NCI-H2196 treated with DMSO at 0.1 percent for 48 hours (cell line): ENCODE measurements at regions not wholly inside any gene's neighbourhood (a gene's known extent, or its start where the extent isn't known, plus 50 kb on each side); places are given as distances from the start of the nearest gene placed in this dataset.
"Not testable (repeated sequence)": the region's sequence is repeated elsewhere in the genome, so short reads cannot be mapped to it uniquely, and the experiment has no call there.

Source experiments
- DNase-seq: peaks from one replicate; lab custom pipeline; 2025; ENCODE audit not compliant: unreplicated experiment; lab: John Stamatoyannopoulos, UW

GRCh38 chr2:52416340-52416739 is 1351.3 kb upstream of the CHAC2 start:
- DNase-seq: no peak

DNA sequence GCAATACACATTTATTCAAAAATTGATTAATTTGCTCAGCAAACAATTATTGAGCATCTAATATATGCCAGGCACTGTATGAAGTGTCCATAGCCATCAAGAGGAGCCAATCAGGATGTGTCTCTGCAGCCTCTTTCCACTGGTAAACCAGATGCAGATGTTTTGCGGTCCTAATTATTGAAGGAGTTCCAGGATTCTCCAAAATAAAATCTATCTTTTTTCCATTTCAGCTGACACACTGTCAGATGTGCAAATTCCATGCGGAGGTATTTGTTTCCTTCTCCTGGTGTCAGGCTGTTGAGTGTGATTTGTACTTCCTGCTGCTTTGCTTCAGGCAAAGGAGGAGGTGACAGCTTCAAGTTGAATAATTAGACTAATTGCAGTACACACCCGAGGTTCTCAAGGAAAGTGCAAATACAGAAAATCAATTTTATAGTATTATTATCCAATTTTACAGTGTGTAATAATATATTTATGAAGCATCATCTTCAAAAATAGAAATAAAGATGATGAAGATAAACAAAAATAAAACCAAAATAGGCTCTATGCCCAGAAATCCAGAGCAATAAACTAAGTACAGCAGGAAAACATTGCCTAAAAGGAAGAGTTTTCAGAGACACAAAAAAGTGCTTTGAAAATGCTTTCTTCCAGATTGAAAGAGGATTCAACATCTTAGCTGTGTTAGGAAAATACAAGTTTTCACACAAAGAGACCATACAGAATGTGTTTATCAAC is 1352.9 kb upstream of the CHAC2 start:
- no peak for DNase-seq

GRCh38 chr2:52409308-52410118 is 1358.1 kb upstream of the CHAC2 start:
- not testable (repeated sequence) for DNase-seq

- no peak for DNase-seq
Measured at GRCh38 chr2:52405980-52406379, 1361.6 kb upstream of the CHAC2 start.

DNA sequence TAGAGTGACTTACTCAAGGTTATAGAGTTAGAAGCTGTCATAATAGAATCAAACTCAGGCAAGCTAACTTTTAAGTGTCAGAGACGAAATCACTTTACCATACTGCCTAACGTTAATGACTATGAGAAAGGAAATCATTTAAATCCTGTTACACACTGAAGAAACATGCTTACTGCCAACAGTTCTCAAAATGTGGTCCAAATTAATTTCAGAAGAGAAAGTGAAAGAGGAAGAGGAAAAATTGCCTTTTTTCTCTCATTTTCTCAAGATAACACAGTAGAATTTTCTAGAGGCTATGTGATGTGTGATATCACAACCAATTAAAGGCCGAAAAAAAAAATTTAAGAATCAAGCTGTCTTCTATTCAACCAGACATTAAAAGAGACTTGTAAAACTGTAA is 1362.7 kb upstream of the CHAC2 start:
- DNase-seq: no peak

DNA sequence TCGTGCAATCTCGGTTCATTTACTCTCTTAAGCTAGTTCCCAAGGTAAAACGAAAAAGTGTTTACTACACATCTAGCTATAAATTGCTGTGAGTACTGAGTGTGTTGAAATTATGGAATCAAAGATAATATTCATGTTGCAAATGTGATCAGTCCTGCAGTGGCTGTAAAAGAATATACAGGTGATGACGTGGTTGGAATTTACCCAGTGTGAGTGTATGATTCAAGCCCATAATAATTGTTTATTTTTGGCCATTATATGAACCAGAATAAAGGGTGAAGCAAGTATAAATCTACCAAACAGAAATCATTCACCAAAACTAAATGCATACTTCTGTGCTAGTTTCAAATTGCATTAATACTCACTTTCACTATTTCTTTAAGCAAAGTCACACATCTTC is 1363.6 kb upstream of the CHAC2 start:
- DNase-seq: no peak

DNA sequence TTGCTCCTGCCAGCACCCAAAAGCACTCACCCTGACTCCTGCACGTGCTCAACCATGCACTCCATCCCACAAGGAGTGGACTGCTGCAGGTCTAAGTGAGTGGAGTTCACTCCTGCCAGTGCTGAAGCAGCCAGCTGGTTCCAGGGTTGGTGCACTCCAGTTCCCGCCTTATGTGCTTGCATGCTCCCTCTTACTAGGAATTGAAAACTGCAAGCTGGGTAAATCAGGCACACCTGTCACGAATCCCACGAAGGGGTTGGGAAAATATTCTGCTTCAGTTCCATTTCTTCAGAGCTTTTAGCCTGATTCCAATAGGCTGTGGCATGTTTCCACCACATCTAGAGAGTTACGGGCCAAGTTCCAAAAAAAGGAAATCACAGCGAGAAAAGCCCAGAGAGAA is 1365.5 kb upstream of the CHAC2 start:
- no peak for DNase-seq

- no peak for DNase-seq
Measured at GRCh38 chr2:52396836-52397235, 1364.9 kb upstream of the NRXN1 start.

DNA sequence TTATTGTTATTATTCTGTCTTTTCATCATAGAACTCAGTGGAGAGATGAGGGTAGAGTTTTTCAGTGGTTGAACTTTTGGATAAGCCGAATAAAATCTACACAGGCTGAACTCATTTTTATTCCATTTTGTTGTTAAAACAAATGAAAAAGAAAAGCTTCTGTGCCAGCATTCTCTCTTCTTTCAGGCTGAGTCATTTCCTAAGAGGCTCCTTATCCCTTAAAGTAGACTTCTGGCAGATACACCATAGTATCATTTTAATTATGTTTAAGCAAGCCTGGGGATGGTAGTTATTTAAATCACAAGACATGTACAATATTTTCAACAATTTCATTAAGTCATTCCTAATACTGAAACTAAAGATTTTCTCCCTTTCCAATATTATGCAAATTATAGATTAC is 1364.0 kb upstream of the NRXN1 start:
- no peak for DNase-seq

GRCh38 chr2:52391621-52392020 is 1359.7 kb upstream of the NRXN1 start:
- no peak for DNase-seq

- DNase-seq: no peak
Measured at GRCh38 chr2:52390651-52391050, 1358.7 kb upstream of the NRXN1 start.

DNA sequence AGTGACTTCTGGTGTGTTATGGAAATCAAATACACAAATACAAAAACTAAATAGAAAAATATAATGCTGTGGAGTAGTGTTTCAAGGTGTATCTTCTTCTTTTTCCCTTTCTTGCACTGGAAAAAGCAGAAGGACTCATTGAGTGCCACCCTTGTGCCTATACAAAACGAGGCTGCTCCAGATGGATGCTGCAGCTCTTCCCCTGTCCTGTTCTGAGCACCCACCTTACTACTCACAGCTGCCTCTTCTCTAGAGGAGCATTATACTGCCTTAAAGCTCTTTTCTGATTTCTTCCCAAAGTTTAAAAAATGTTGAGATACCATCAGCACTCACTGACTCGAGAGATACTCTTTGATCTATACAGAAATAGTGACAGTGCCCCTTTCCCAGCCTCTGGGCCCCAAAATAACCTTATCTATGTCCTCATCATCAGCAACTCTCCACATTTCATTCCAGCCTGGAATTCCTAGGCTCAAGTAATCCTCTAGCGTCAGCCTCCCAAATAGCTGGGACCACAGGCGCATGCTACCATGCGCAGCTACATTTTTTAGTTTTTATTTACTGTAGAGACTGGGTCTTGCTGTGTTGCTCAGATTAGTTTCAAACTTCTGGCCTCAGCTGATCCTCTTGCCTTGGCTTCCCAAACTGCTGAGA is 1356.1 kb upstream of the NRXN1 start:
- no peak for DNase-seq

GRCh38 chr2:52386433-52387030 is 1354.6 kb upstream of the NRXN1 start:
- no peak for DNase-seq

DNA sequence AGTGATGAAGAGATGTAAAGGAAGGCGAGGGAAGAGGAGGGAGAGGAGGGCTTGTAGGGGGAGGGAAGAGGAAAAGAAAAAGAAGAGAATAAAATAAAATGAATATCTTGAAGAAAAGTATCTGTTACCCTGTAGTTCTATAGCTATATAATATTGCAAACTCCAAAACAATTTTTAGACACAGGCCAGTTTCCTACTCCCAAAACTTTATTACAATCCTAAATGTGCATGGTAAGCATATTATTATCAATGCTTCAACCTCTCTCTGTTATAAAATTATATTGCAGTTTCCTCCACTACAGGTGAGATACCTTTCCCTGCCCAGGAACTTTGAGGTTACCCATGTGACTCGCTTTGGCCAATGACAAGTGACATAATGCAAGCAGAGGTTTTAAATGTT is 1351.6 kb upstream of the NRXN1 start:
- DNase-seq: no peak

DNA sequence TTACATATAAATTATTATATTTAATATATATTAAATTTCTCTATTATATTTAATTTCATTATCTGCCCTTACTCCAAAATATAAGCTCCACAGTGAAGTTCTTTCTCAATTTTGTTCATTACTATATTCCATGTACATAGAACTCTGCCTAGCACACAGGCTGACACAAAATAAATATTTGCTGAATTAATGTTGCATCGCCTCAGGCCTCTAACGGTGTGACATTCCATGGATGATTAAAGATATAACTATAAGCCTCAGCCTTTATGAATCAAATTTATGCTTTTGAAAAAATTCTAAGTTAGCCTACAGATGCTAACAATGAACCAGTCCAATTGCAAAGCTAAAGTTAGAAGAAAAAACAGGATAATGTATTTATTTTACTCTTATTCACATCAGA is 1337.2 kb upstream of the NRXN1 start:
- DNase-seq: no peak

GRCh38 chr2:52368141-52368540 is 1336.2 kb upstream of the NRXN1 start:
- DNase-seq: no peak

DNA sequence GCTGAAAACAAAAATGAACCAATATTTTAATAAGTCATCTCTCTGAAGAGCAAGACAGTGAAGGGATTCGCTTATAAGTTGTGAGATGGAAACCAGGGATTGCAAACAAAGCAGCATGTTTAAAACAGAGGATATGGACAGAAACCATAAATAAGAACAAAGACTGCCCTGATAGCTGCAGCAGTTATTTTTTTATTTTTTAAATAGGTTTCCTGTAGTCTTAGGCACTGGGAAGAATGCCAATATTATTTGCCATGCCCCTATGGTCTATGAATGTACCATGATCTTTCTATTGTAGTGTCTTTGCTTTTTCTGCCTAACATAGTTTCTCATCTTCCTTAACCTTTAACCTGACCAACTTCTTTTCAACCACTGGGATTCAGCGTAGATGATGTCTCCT is 1334.0 kb upstream of the NRXN1 start:
- DNase-seq: no peak

DNA sequence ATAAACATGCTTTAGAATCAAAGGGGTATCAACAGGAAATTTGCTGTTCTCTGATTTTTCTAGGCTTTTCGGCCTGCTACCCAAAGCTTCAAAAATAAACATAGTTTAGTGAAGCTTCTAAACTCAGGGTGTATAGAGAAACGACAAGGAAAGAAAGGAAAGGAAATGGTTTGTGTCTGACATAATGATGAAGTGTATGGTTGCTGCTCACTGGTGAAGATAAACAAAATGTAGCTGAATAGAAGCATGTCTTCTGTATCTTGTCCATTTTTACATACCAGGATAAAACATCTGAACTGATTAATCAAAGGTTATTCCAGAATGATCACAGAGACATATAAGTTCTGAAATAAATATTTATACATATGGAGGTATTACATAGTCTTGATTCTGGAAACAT is 1324.6 kb upstream of the NRXN1 start:
- no peak for DNase-seq

DNA sequence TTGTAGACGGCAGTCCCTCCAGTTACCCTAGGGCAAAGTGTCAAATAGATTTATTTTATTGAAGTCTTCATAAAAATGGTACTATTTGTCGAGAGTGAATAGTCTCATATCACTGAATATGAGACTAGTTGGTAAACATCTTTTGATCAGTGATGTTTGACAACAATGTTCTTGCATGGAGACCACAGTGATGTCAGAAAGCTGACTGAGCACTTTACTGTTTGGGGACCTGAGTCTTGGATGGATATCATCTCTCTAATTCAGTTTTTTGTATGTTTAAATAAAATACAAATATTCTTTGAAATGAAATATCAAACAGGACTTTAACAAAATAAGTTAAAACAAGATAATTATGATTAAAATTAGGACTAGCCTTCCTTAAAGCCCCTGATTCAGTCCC is 1315.4 kb upstream of the NRXN1 start:
- no peak for DNase-seq

GRCh38 chr2:52345676-52346075 is 1313.7 kb upstream of the NRXN1 start:
- no peak for DNase-seq

DNA sequence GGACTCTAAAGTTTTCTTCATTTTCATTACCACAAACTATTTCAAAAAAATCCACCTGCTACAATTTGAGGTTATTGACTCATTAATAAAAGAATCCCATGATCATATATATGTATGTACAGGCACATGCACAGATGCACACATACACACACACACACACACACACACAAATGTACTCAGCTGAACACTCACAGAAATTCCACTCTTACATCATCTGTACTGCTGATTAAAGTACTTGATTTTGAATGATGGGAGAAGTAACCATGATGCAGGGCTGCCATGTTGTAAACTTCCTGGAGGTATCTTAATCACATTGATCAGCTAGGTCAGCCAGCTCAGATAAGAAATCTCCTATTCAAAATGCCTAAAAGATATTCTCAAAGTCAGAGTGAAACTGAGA is 1313.2 kb upstream of the NRXN1 start:
- DNase-seq: no peak
